ENCODE measurements at regions not wholly inside any gene's neighbourhood (a gene's known extent, or its start where the extent isn't known, plus 50 kb on each side); places are given as distances from the start of the nearest gene placed in this dataset.

DNA sequence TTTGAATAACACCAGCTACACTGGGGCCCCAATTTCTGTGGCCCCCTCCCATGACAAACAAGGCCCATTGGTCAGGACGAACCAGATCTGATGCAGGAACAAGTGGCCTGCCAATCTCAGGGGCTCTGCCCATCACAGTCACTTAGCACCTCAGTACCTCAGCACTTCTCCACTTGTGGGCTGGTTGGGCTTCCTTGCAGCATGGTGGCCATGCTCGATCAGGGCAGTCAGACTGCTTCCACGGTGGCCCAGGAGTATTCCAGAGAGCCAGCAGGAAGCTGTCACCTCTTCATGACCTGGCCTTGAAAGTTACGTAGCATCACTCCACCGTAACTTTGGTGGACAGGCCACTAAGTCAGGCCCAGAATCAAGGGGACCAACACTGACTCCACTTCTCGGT is 206.5 kb downstream of the AUH start:
- TF ChIP-seq, protein P1, sequence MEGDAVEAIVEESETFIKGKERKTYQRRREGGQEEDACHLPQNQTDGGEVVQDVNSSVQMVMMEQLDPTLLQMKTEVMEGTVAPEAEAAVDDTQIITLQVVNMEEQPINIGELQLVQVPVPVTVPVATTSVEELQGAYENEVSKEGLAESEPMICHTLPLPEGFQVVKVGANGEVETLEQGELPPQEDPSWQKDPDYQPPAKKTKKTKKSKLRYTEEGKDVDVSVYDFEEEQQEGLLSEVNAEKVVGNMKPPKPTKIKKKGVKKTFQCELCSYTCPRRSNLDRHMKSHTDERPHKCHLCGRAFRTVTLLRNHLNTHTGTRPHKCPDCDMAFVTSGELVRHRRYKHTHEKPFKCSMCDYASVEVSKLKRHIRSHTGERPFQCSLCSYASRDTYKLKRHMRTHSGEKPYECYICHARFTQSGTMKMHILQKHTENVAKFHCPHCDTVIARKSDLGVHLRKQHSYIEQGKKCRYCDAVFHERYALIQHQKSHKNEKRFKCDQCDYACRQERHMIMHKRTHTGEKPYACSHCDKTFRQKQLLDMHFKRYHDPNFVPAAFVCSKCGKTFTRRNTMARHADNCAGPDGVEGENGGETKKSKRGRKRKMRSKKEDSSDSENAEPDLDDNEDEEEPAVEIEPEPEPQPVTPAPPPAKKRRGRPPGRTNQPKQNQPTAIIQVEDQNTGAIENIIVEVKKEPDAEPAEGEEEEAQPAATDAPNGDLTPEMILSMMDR (IDR thresholded peaks at IDR 0.05; ENCODE audit: insufficient read depth, low read depth, low read length), result no peak
- no peak for TF ChIP-seq EZH2 (IDR thresholded peaks at IDR 0.05; ENCODE audit: insufficient read depth, low read length)

Data from astrocyte (in vitro differentiated cells and primary cell).